ENCODE measurements at regions not wholly inside any gene's neighbourhood (a gene's known extent, or its start where the extent isn't known, plus 50 kb on each side); places are given as distances from the start of the nearest gene placed in this dataset.

- DNase-seq (ENCODE audit: low read depth), result peak; percentile 41
These were observed 444.2 kb downstream of the GRIA2 start for GRCh38 chr4:157664726-157665125.

DNA sequence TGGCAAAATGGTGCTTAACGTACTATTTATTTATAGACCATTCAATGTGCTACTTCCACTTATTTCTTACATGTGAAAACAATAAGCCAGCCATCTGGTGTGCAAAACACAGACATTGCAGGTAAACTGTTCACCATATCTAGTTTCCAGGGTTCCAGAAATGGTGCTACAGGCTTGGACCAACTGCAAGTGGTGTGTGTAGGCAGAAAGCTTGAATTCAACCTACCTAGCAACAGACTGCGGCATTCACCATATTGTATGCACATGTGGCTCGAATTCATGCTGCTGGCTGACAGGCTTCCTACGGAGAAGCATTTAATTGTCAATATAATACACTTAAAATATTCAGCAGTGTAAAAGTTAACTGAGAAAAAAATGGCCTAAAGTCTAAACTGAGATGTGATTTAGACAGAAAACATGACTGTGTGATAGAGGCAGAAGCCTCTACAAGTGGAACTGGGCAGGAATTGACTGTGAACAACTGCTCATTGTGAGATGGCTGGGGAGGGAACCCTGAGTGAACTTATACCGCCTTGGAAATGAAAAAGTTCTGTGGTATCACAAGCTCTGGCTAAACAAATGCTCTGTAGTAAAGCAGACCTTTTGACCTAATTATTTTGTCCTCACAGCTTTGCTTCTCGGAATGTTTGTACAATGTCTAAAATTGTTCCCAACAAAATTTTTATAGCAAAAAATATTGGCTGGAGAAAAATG, 434.7 kb downstream of the GRIA2 start:
- DNase-seq (ENCODE audit: low read depth), result no peak

DNA sequence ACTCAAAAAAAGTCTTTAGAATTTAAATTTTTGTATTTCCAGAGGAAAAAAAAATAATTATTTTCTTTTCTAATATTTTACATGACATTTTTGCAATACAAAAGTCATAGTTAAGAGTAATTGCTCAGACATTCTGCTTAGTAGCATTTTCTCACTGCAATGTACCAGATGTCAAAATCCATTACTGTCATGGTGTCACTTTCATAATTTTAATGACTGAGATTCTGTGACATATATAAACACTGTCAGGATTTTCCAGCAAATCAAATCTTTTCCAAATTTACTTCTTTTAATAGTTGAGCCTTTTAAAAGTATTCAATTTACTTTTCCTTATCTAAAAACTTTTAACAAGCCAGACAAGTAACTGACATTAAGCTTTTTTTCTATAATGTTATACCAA, 422.7 kb downstream of the GRIA2 start:
- no peak for DNase-seq (ENCODE audit: low read depth)

DNA sequence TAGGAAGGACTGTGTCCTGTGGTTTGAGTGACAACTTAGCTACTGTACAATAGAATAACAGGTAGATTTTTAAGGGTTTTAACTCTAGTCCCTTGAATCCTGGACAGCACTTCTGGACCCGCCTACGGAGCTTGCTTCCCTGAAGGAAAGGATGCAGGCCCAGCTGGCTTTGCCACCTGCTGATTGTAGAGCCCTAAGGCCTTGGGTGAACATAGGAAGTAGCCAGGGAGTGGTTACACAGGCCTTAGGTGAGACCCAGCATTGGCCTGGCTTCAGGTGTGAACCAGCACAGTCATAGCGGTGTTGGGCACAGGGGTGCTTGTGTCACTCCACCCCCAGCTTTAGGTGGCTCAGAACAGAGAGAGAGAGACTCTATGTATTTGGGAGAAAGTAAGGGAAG, 413.5 kb downstream of the GRIA2 start:
- DNase-seq (ENCODE audit: low read depth), result no peak

GRCh38 chr4:157616741-157617472, 396.4 kb downstream of the GRIA2 start:
- no peak for DNase-seq (ENCODE audit: low read depth)

DNA sequence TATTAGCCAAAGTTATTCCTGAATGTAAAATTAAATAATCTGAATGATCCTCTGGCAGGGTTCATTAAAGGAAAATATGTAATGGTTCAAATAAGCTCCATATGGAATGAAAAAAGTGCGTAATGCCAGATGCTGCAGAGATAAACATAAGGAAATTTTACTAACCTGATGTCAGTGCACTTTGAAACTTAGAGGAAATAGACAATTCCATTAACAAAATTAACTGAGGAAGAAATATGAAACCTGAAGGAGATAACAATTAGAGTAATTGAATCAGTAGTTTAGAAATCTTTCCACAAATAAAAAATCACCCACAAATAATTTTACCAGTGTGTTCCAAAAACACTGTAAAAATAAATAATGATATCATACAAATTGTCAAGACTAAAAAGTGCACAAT, 387.5 kb downstream of the GRIA2 start:
- DNase-seq (ENCODE audit: low read depth), result no peak

DNA sequence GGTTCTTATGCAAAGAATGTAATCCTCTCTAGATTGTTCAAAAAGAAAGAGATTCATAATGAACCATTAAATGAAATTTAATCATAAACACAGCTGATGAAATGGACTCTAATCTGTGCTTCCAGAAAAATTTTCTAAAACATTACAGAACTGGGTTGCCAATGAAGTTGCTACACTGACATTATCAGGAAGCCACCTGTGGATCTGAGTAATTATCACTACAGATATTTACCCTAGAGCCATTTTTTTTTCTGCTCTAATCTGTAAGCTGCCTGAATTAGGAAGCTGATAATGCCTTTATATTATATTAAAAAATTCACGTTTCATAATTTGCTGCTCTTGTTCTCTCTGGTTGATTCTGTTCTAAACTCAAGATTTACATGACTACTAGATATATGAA, 380.1 kb downstream of the GRIA2 start:
- no peak for DNase-seq (ENCODE audit: low read depth)

GRCh38 chr4:157591245-157591644, 370.7 kb downstream of the GRIA2 start:
- no peak for DNase-seq (ENCODE audit: low read depth)

- DNase-seq (ENCODE audit: low read depth), result no peak
These were observed 370.2 kb downstream of the GRIA2 start for GRCh38 chr4:157590679-157591078.

DNA sequence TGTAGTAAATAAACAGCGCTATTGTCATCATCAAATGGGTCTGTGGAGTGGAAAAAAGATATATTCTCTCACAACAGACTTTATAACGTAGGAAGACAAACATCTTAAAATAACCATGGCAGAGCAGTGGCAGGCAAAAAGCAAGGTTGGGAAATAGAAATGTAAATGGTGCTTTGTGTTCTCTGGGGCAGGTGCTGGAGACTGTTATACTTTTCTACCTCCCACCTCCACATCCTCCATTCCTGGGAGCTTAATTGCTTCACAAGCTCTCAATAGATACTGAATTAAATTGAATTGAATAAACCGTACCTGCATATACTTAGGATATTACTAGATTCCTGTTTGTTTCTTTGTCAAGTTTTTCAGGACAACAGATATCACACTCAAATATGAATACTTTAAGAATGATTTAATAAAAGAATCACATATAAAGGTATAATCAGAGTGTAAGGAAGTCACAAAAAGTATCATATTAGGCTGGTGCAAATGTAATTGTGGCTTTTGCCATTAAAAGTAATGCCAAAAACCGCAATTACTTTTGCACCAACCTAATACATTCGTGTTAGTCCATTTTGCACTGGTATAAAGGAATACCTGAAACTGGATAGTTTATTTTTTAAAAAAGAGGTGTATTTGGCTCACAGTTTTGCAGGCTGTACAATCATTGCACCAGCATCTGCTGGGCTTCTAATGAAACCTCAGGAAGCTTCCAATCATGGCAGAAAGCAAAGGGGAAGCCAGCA, 367.3 kb downstream of the GRIA2 start:
- DNase-seq (ENCODE audit: low read depth), result no peak

DNA sequence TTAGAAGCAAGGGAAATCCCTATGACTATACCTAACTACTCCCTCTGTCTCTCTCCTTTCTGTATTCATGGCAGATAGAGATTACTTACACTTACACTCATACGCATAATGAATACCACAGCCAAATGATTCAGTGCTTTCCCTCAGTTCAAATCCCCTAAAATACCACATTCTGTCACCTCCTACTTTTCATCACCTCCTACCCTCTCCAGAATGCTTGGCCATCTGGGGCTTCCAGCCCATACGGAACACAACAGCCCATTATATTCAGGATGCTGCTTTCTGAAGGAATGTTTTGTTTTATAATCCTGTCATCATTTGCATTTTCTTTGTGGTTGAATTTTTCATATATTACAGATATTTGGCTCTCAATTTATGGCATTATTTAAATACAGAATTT, 361.6 kb downstream of the GRIA2 start:
- DNase-seq (ENCODE audit: low read depth), result no peak

GRCh38 chr4:157576671-157577217, 356.2 kb downstream of the GRIA2 start:
- no peak for DNase-seq (ENCODE audit: low read depth)

GRCh38 chr4:157575339-157575738, 354.8 kb downstream of the GRIA2 start:
- DNase-seq (ENCODE audit: low read depth), result no peak

DNA sequence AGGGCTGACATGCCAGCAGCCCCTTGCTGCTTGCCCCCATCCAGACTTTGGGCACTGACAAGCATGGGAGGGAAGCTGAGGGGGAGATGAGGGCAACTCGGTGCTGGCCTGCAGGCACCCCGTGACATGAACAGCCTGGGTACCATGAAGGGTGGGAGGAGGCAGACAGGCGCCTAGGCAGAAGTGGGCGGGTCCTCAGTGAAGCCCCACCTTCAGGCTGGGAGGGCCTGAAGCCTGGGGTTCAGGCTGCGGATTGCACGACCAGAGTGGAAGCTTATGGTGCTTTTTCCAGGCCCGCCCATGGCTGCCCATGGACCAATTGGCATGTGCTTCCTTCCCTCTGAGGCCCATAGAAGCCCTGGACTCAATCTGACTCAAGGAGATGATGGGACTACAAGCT, 354.1 kb downstream of the GRIA2 start:
- DNase-seq (ENCODE audit: low read depth), result no peak

GRCh38 chr4:157572951-157573350, 352.4 kb downstream of the GRIA2 start:
- no peak for DNase-seq (ENCODE audit: low read depth)

- DNase-seq (ENCODE audit: low read depth), result no peak
These were observed 351.8 kb downstream of the GRIA2 start for GRCh38 chr4:157572284-157572683.

DNA sequence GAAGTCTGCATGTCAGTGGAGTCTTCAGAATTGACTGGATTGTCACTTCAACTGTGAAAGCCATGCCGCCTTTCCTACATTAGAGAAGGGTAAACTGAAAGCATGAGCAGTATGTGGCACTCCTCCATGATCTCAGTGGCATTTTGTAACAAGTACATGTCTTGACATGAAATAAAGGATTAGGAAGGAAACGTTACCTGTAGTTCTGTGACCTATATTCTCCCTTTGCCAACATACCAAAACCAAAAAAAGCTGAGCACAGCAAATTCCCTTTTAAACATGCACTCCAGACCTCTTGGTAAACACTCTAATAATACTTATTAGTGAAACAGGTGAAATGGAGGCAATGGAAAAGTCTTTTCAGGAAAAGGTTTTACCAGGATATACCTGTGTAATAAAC, 344.2 kb downstream of the GRIA2 start:
- DNase-seq (ENCODE audit: low read depth), result no peak

GRCh38 chr4:157564218-157564617, 343.7 kb downstream of the GRIA2 start:
- no peak for DNase-seq (ENCODE audit: low read depth)

- no peak for DNase-seq (ENCODE audit: low read depth)
These were observed 337.5 kb downstream of the GRIA2 start for GRCh38 chr4:157558016-157558415.

- no peak for DNase-seq (ENCODE audit: low read depth)
These were observed 329.5 kb downstream of the GRIA2 start for GRCh38 chr4:157550028-157550427.

DNA sequence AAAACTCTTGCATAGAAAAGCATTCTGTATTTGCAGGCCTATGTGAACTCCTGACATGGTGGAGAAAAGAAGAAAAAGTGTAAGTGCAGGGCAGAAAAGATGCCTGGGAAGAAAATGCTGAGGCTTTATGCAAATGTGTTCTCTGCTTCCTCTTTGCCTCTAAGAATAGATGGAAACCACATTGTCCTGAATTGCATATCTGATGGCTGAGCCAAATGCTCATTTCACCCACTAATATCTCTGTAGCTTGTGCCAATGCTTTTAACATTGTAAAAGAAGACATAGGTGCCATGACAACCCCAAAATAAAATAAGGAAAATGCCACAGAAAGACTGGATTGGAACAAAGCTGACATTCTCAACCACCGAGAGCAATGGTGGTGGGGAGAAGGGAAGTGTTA, 307.4 kb downstream of the GRIA2 start:
- no peak for DNase-seq (ENCODE audit: low read depth)

- DNase-seq (ENCODE audit: low read depth), result no peak
These were observed 301.4 kb downstream of the GRIA2 start for GRCh38 chr4:157521906-157522305.

DNA sequence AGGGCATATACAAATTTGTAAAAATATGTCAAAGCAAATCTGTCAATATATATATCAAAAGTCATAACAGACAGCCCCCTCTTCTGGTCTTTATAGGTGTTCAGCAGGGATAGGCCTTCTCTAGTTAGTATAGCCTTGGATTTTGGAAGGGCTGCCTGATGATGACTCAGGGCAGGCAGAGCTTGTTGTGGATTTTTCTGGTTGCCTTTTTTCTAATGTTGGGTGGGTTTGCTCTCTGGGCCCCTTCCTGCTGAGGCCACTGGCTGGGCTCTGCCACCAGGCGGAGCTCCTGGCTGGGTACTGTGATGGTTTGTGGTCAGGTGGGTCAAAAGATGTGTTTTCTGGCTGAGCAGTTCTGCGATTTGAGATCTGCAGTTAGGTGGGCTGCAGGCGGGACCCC, 294.2 kb downstream of the GRIA2 start:
- DNase-seq (ENCODE audit: low read depth), result no peak
